H1 (cell line): ENCODE measurements at regions not wholly inside any gene's neighbourhood (a gene's known extent, or its start where the extent isn't known, plus 50 kb on each side); places are given as distances from the start of the nearest gene placed in this dataset.

Experiments used
- CTCF ChIA-PET: fragments of 300-600 bp; sonication (Branson Sonifier 250); formaldehyde crosslinking; loops from one replicate; lab custom pipeline; 2021; ENCODE audit not compliant: partially characterized antibody; lab: Charles Lee
- POLR2A ChIA-PET: fragments of 300-600 bp; sonication (Branson Sonifier 250); formaldehyde crosslinking; loops from one replicate; lab custom pipeline; 2021; ENCODE audit warnings: inconsistent platforms; ENCODE audit not compliant: partially characterized antibody; lab: Charles Lee
- DNase-seq, 2 experiments: peaks; one replicate each; pipeline versions ENCODE4 v3.0.0 to v3.0.0-alpha.2; 2010 to 2022; ENCODE audit warnings: low spot score in 2 of 2, low read depth in 1 of 2, mixed read lengths in 1 of 2
- FAIRE-seq: peaks from 2 replicates; lab custom pipeline; 2011; peaks lifted over from hg19 to GRCh38; lab: Jason Lieb, UNC
- H2AFZ ChIP-seq: 2 replicates; pipeline ENCODE4 v1.8.1; 2012; ENCODE audit warnings: low read length, inconsistent platforms
- H2AK5ac ChIP-seq: 2 replicates; pipeline ENCODE4 v1.6.1; 2013; ENCODE audit warnings: low read depth, low read length
- H2BK120ac ChIP-seq: replicated peaks from 2 replicates; pipeline ENCODE3; 2013; ENCODE audit warnings: low read depth, low read length, inconsistent platforms
- H2BK12ac ChIP-seq: 2 replicates; pipeline ENCODE4 v1.6.1; 2013; ENCODE audit warnings: low read depth, low read length
- H2BK15ac ChIP-seq: 2 replicates; pipeline ENCODE4 v1.6.1; 2013; ENCODE audit warnings: low read length
- H2BK20ac ChIP-seq: 2 replicates; pipeline ENCODE4 v1.6.1; 2013; ENCODE audit warnings: low read length
- H2BK5ac ChIP-seq: 2 replicates; pipeline ENCODE4 v1.6.1; 2013; ENCODE audit warnings: low read depth, low read length
- H3K14ac ChIP-seq: 2 replicates; pipeline ENCODE4 v1.6.1; 2013; ENCODE audit warnings: inconsistent platforms; ENCODE audit not compliant: insufficient read length
- H3K18ac ChIP-seq: 2 replicates; pipeline ENCODE4 v1.6.1; 2013; ENCODE audit warnings: low read length; ENCODE audit errors: extremely low read depth
- H3K23ac ChIP-seq: 2 replicates; pipeline ENCODE4 v1.6.1; 2013; ENCODE audit warnings: inconsistent platforms; ENCODE audit not compliant: insufficient read length
- H3K23me2 ChIP-seq: 2 replicates; pipeline ENCODE4 v1.6.1; 2013; ENCODE audit warnings: low read depth, low read length
- H3K27ac ChIP-seq: 2 replicates; pipeline ENCODE4 v1.6.1; 2011; ENCODE audit warnings: low read depth, low read length, inconsistent platforms
- H3K27me3 ChIP-seq, 4 experiments: replicated peaks in 1 of 4; 1 replicate in 1 of 4; 2 replicates in 3 of 4; pipeline versions ENCODE4 v1.6.1 to v1.8.1; 2011 to 2013; ENCODE audit warnings: low read length in 3 of 4, mild to moderate bottlenecking in 3 of 4, inconsistent platforms in 2 of 4, mixed read lengths in 2 of 4, moderate library complexity in 1 of 4; ENCODE audit not compliant: control insufficient read depth in 3 of 4, insufficient read depth in 3 of 4; ENCODE audit errors: extremely low read depth in 1 of 4
- H3K36me3 ChIP-seq, 4 experiments: 2 replicates each; pipeline versions ENCODE4 v1.6.1 to v1.8.1; 2011 to 2013; ENCODE audit warnings: mild to moderate bottlenecking in 4 of 4, low read length in 3 of 4, moderate library complexity in 2 of 4, control low read depth in 1 of 4, inconsistent platforms in 1 of 4; ENCODE audit not compliant: insufficient read depth in 4 of 4, control insufficient read depth in 2 of 4
- H3K4ac ChIP-seq: replicated peaks from 2 replicates; pipeline ENCODE3; 2013; ENCODE audit warnings: low read length, low read depth, mixed read lengths, inconsistent platforms; ENCODE audit not compliant: insufficient read length
- H3K4me1 ChIP-seq, 4 experiments: replicated peaks in 1 of 4; 1 replicate in 1 of 4; 2 replicates in 3 of 4; pipeline versions ENCODE4 v1.6.1 to v1.8.1; 2011 to 2013; ENCODE audit warnings: low read length in 3 of 4, inconsistent platforms in 2 of 4, mixed read lengths in 1 of 4; ENCODE audit not compliant: insufficient read depth in 4 of 4, control insufficient read depth in 3 of 4
- H3K4me2 ChIP-seq, 2 experiments: 2 replicates each; pipeline versions ENCODE4 v1.6.1 to v1.8.1; 2011 to 2013; ENCODE audit warnings: low read depth in 2 of 2, low read length in 2 of 2, control low read depth in 1 of 2, inconsistent platforms in 1 of 2, mild to moderate bottlenecking in 1 of 2; ENCODE audit not compliant: insufficient read depth in 1 of 2
- H3K4me3 ChIP-seq, 4 experiments: fragments of 200-600, 300-600 bp in 1 of 4; sonication (generic), shearing (Covaris generic), sonication (Bioruptor Twin) in 1 of 4; 2 replicates each; pipeline versions ENCODE4 v1.5.1 to v1.8.1; 2011 to 2016; ENCODE audit warnings: low read length in 4 of 4, low read depth in 3 of 4, control low read depth in 2 of 4, inconsistent platforms in 2 of 4, mild to moderate bottlenecking in 2 of 4, mixed read lengths in 1 of 4, moderate library complexity in 1 of 4; ENCODE audit not compliant: insufficient read depth in 2 of 4; ENCODE audit errors: extremely low read depth in 1 of 4
- H3K56ac ChIP-seq: replicated peaks from 2 replicates; pipeline ENCODE3; 2013; ENCODE audit warnings: low read depth, mild to moderate bottlenecking, mixed read lengths, low read length, inconsistent platforms; ENCODE audit not compliant: insufficient read length
- H3K79me1 ChIP-seq: 2 replicates; pipeline ENCODE4 v1.6.1; 2013; ENCODE audit warnings: low read depth, low read length, control low read depth
- H3K79me2 ChIP-seq, 2 experiments: 2 replicates each; pipeline versions ENCODE4 v1.6.1 to v1.8.1; 2012 to 2013; ENCODE audit warnings: low read length in 2 of 2, mild to moderate bottlenecking in 2 of 2, inconsistent platforms in 1 of 2; ENCODE audit not compliant: insufficient read depth in 2 of 2, control insufficient read depth in 1 of 2
- H3K9ac ChIP-seq, 4 experiments: replicated peaks in 1 of 4; 1 replicate in 1 of 4; 2 replicates in 3 of 4; pipeline versions ENCODE4 v1.6.1 to v1.8.1; 2011 to 2013; ENCODE audit warnings: low read depth in 3 of 4, low read length in 3 of 4, control low read depth in 2 of 4, mild to moderate bottlenecking in 2 of 4, moderate library complexity in 2 of 4, inconsistent platforms in 1 of 4; ENCODE audit errors: extremely low read depth in 1 of 4
- H3K9me3 ChIP-seq, 2 experiments: 2 replicates each; pipeline versions ENCODE4 v1.6.1 to v1.8.1; 2012 to 2013; ENCODE audit warnings: mild to moderate bottlenecking in 2 of 2, moderate library complexity in 2 of 2, control low read depth in 1 of 2, inconsistent platforms in 1 of 2, low read depth in 1 of 2, low read length in 1 of 2, mixed read lengths in 1 of 2; ENCODE audit not compliant: insufficient read depth in 2 of 2
- H4K20me1 ChIP-seq, 2 experiments: replicated peaks in 1 of 2; 2 replicates each; pipeline versions ENCODE3 to v1.8.1; 2011 to 2013; ENCODE audit warnings: inconsistent platforms in 2 of 2, low read length in 2 of 2, mild to moderate bottlenecking in 1 of 2; ENCODE audit not compliant: insufficient read depth in 2 of 2, control insufficient read depth in 1 of 2
- H4K5ac ChIP-seq: 2 replicates; pipeline ENCODE4 v1.6.1; 2013; ENCODE audit warnings: low read length, low read depth, mixed read lengths, inconsistent platforms; ENCODE audit not compliant: insufficient read length
- H4K8ac ChIP-seq: 2 replicates; pipeline ENCODE4 v1.8.0; 2013; ENCODE audit warnings: mild to moderate bottlenecking, moderate library complexity, low read length, inconsistent platforms; ENCODE audit not compliant: insufficient read depth; ENCODE audit errors: extremely low read depth
- H4K91ac ChIP-seq: replicated peaks from 2 replicates; pipeline ENCODE3; 2013; ENCODE audit warnings: low read length, mixed read lengths, inconsistent platforms; ENCODE audit not compliant: insufficient read length
- EP300 ChIP-seq, 2 experiments: IDR thresholded peaks; 1 replicate in 1 of 2; 2 replicates in 1 of 2; pipeline ENCODE4 v1.6.1; 2011 to 2012; ENCODE audit warnings: low read depth in 2 of 2, low read length in 2 of 2, mild to moderate bottlenecking in 2 of 2, borderline replicate concordance in 1 of 2, inconsistent platforms in 1 of 2, moderate library complexity in 1 of 2
- RAD21 ChIP-seq, 2 experiments: IDR thresholded peaks in 1 of 2; conservative IDR thresholded peaks in 1 of 2; 2 replicates each; pipeline ENCODE4 v1.6.1; 2011; ENCODE audit warnings: low read depth in 2 of 2, low read length in 2 of 2, improper control_type of control experiment in 1 of 2, inconsistent platforms in 1 of 2, mild to moderate bottlenecking in 1 of 2, moderate library complexity in 1 of 2
- WGBS, 2 experiments: shearing (Covaris generic) in 1 of 2; methylation state at CpG; one replicate each; pipeline versions ENCODE4 v1.1.6 to v1.1.7; 2013 to 2015; ENCODE audit warnings: low lambda C conversion rate in 2 of 2, mixed read lengths in 2 of 2, inconsistent platforms in 1 of 2, low coverage in 1 of 2, missing lambda C conversion rate in 1 of 2; ENCODE audit not compliant: insufficient replicate concordance in 2 of 2, insufficient coverage in 1 of 2, insufficient read length in 1 of 2; ENCODE audit errors: extremely low coverage in 1 of 2, missing lambda C conversion rate in 1 of 2; 5-methylcytosine and 5-hydroxymethylcytosine counted together
- TF ChIP-seq, protein P1 (sequence below), 3 experiments: IDR thresholded peaks; 1 replicate in 2 of 3; 2 replicates in 1 of 3; pipeline versions ENCODE4 v1.5.1 to v1.6.1; 2011; ENCODE audit warnings: low read length in 3 of 3, mild to moderate bottlenecking in 3 of 3, inconsistent platforms in 2 of 3, low read depth in 1 of 3, moderate library complexity in 1 of 3; ENCODE audit not compliant: insufficient read depth in 1 of 3; ENCODE audit errors: control extremely low read depth in 1 of 3

DNA sequence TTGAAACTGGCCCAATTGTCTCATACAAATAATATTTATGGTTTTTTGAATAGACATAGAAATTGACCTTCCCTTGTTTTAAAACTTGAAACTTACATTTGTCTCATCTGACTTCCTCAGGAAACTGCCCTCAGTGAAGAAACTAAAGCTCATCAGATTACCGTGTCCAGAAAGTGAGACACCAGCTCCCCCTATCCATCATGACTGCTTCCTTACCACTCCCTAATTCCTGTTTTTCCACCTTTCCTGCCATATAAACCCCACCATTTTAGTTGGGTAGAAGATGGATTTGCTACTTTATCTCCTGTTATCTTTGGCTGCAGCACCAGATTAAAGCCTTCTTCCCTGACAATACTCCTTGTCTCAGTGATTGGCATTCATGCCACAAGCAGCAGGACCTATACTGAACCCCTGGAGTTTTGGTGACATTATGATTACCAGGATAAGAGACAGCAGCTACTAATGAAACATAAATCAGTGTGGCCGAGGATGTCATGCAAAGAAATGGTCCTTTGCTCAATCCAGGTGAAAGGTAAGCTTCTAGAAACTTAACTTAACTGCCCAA, 1627.6 kb upstream of the ZEB2 start:
- H3K4ac ChIP-seq: no peak overlapping the region
- no peaks in the 10 kb centered on the region for H3K9me3 ChIP-seq
- H3K79me1 ChIP-seq: no peaks in the 10 kb centered on the region
- H3K4me2 ChIP-seq: no peak overlapping the region
- H2BK15ac ChIP-seq: no peak overlapping the region
- H3K14ac ChIP-seq: no peak overlapping the region
- no peak overlapping the region for H3K23ac ChIP-seq
- H4K91ac ChIP-seq: no peak overlapping the region
- no peak overlapping the region for H4K8ac ChIP-seq
- no peak overlapping the region for H3K18ac ChIP-seq
- no peak overlapping the region for H2BK120ac ChIP-seq
- H3K4me1 ChIP-seq: no peaks in the 10 kb centered on the region
- H3K27ac ChIP-seq: no peak overlapping the region
- H3K36me3 ChIP-seq: no peaks in the 10 kb centered on the region
- no peak for TF ChIP-seq EP300 (IDR thresholded peaks at IDR 0.05; ENCODE audit: borderline replicate concordance in 1 of 2, low read depth in 2 of 2, low read length in 2 of 2)
- peak; percentile 49 to 52 for TF ChIP-seq RAD21 (IDR thresholded peaks at IDR 0.05 in 1 of 2, conservative IDR thresholded peaks at IDR 0.05 in 1 of 2; ENCODE audit: low read depth in 2 of 2, low read length in 2 of 2)
- TF ChIP-seq, protein P1, sequence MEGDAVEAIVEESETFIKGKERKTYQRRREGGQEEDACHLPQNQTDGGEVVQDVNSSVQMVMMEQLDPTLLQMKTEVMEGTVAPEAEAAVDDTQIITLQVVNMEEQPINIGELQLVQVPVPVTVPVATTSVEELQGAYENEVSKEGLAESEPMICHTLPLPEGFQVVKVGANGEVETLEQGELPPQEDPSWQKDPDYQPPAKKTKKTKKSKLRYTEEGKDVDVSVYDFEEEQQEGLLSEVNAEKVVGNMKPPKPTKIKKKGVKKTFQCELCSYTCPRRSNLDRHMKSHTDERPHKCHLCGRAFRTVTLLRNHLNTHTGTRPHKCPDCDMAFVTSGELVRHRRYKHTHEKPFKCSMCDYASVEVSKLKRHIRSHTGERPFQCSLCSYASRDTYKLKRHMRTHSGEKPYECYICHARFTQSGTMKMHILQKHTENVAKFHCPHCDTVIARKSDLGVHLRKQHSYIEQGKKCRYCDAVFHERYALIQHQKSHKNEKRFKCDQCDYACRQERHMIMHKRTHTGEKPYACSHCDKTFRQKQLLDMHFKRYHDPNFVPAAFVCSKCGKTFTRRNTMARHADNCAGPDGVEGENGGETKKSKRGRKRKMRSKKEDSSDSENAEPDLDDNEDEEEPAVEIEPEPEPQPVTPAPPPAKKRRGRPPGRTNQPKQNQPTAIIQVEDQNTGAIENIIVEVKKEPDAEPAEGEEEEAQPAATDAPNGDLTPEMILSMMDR (IDR thresholded peaks at IDR 0.05; ENCODE audit: control extremely low read depth in 1 of 3, insufficient read depth in 1 of 3, low read depth in 1 of 3, low read length in 3 of 3): peak in 1 of 3 experiments; percentile 12; a peak in 2 of 4 replicates
- TF ChIP-seq, all 59 proteins: peak for 2
- Histone ChIP-seq H3K27me3 (no peaks in the 10 kb centered on the region), H3K4me3 (no peak overlapping the region), H2BK20ac (no peak overlapping the region), H4K5ac (no peak overlapping the region), H3K9ac (no peak overlapping the region), H2BK12ac (no peak overlapping the region), H3K56ac (no peak overlapping the region), H2AFZ (no peak overlapping the region; the same call in none of the 2 replicates), H2AK5ac (no peak overlapping the region), H4K20me1 (no peaks in the 10 kb centered on the region), H3K79me2 (no peaks in the 10 kb centered on the region), H2BK5ac (no peak overlapping the region), H3K23me2 (no peaks in the 10 kb centered on the region)
- CTCF ChIA-PET: interaction anchor here (0.7 kb wide), 1 partner anchor 14 kb away, joined by 3 read pairs; no protein-coding TSS in a partner anchor
- FAIRE-seq (no peak), DNase-seq (no peak)
- POLR2A ChIA-PET: no interaction called here
- WGBS, 2 experiments: 87% methylated on average over 2 of the region's 2 CpGs; no CpG with 5 or more reads in 1 of the 2 experiments
